B cell (primary cell): ENCODE measurements at regions not wholly inside any gene's neighbourhood (a gene's known extent, or its start where the extent isn't known, plus 50 kb on each side); places are given as distances from the start of the nearest gene placed in this dataset.

Experiments
- ATAC-seq: fragments of 200-7000 bp; cut with Tn5 transposase; one replicate; pipeline ENCODE4 v1.10.0; 2021; ENCODE audit warnings: low read depth, mild to moderate bottlenecking, moderate number of reproducible peaks, moderate library complexity
- CTCF ChIA-PET: fragments of 350-600 bp; sonication (Branson Sonifier 250); formaldehyde crosslinking; loops from one replicate; lab custom pipeline; 2021; ENCODE audit warnings: antibody characterized with exemption, inconsistent platforms; lab: Charles Lee
- POLR2A ChIA-PET: fragments of 350-600 bp; sonication (Branson Sonifier 250); formaldehyde crosslinking; loops from one replicate; lab custom pipeline; 2021; ENCODE audit warnings: antibody characterized with exemption; lab: Charles Lee
- DNase-seq: peaks from one replicate; pipeline ENCODE4 v3.0.0; 2013
- H2AFZ ChIP-seq: 2 replicates; pipeline ENCODE4 v1.6.1; 2012; ENCODE audit warnings: mild to moderate bottlenecking, low read depth, low read length; ENCODE audit not compliant: insufficient read depth, poor library complexity, severe bottlenecking
- H3K27ac ChIP-seq, 2 donors: 1 replicate in 1 of 2; 2 replicates in 1 of 2; pipeline ENCODE4 v1.5.1; 2012 to 2013; ENCODE audit warnings: low read length in 2 of 2, mild to moderate bottlenecking in 2 of 2, moderate library complexity in 1 of 2
- H3K27me3 ChIP-seq, 4 experiments: fragments of 200-600 bp in 1 of 4; sonication (generic) in 1 of 4; replicated peaks in 1 of 4; 1 replicate in 2 of 4; 2 replicates in 2 of 4; pipeline versions ENCODE4 v1.6.1 to v1.7.0; 2013 to 2016; ENCODE audit warnings: low read length in 3 of 4, mild to moderate bottlenecking in 2 of 4, mixed read lengths in 1 of 4, moderate library complexity in 1 of 4; ENCODE audit not compliant: insufficient read depth in 4 of 4, control insufficient read depth in 3 of 4; ENCODE audit errors: control extremely low read depth in 1 of 4
- H3K36me3 ChIP-seq, 2 experiments: replicated peaks in 1 of 2; 1 replicate in 1 of 2; 2 replicates in 1 of 2; pipeline versions ENCODE4 v1.6.1 to v1.7.1; 2013; ENCODE audit warnings: low read length in 1 of 2; ENCODE audit not compliant: insufficient read depth in 2 of 2, control insufficient read depth in 1 of 2; ENCODE audit errors: control extremely low read depth in 1 of 2, extremely low read depth in 1 of 2
- H3K4me1 ChIP-seq, 2 donors: fragments of 200-600 bp in 1 of 2; sonication (generic) in 1 of 2; 1 replicate in 1 of 2; 2 replicates in 1 of 2; pipeline versions ENCODE4 v1.5.1 to v1.6.1; 2013 to 2017; ENCODE audit warnings: low read length in 2 of 2; ENCODE audit not compliant: control insufficient read depth in 2 of 2, insufficient read depth in 2 of 2
- H3K4me2 ChIP-seq: replicated peaks from 2 replicates; pipeline ENCODE3; 2012; ENCODE audit warnings: mild to moderate bottlenecking, low read depth, low read length; ENCODE audit not compliant: poor library complexity, severe bottlenecking
- H3K4me3 ChIP-seq, 5 experiments: fragments of 200-600 bp in 1 of 5; sonication (generic) in 1 of 5; 1 replicate in 3 of 5; 2 replicates in 2 of 5; pipeline versions ENCODE4 v1.5.1 to v1.7.0; 2011 to 2016; ENCODE audit warnings: low read length in 4 of 5, mild to moderate bottlenecking in 4 of 5, low read depth in 2 of 5, control low read depth in 1 of 5, moderate library complexity in 1 of 5; ENCODE audit not compliant: insufficient read depth in 1 of 5; ENCODE audit errors: control extremely low read depth in 1 of 5, extremely low read depth in 1 of 5
- H3K79me2 ChIP-seq: fragments of 200-600 bp; sonication (generic); one replicate; pipeline ENCODE4 v1.6.0; 2016; ENCODE audit warnings: low read length; ENCODE audit not compliant: control insufficient read depth, insufficient read depth
- H3K9ac ChIP-seq: fragments of 200-600 bp; sonication (generic); 2 replicates; pipeline ENCODE4 v1.6.1; 2017; ENCODE audit warnings: mild to moderate bottlenecking, low read length, moderate library complexity
- H3K9me3 ChIP-seq, 3 donors: one replicate each; pipeline versions ENCODE4 v1.6.1 to v1.7.1; 2013; ENCODE audit warnings: low read length in 2 of 3; ENCODE audit not compliant: control insufficient read depth in 2 of 3, insufficient read depth in 1 of 3; ENCODE audit errors: control extremely low read depth in 1 of 3
- H4K20me1 ChIP-seq: 2 replicates; pipeline ENCODE4 v1.6.0; 2012; ENCODE audit warnings: mild to moderate bottlenecking, low read length; ENCODE audit not compliant: insufficient read depth, control insufficient read depth, poor library complexity, severe bottlenecking
- H3K27ac Mint-ChIP-seq: one replicate; pipeline ENCODE4 v1.8.0; 2021; ENCODE audit warnings: mixed read lengths
- H3K27me3 Mint-ChIP-seq: one replicate; pipeline ENCODE4 v1.8.0; 2021; ENCODE audit warnings: mixed read lengths
- H3K4me1 Mint-ChIP-seq: one replicate; pipeline ENCODE4 v1.8.0; 2021; ENCODE audit warnings: mixed read lengths
- H3K4me3 Mint-ChIP-seq: one replicate; pipeline ENCODE4 v1.8.0; 2021; ENCODE audit warnings: mixed read lengths
- H3K9me3 Mint-ChIP-seq: one replicate; pipeline ENCODE4 v1.8.0; 2022; ENCODE audit warnings: mixed read lengths; ENCODE audit not compliant: insufficient read depth
- CTCF ChIP-seq: fragments of 200-600 bp; IDR thresholded peaks from one replicate; pipeline ENCODE4 v1.8.0; 2022; ENCODE audit warnings: antibody characterized with exemption, mild to moderate bottlenecking
- EZH2 ChIP-seq: IDR thresholded peaks from 2 replicates; pipeline ENCODE4 v1.6.1; 2012; ENCODE audit warnings: borderline replicate concordance, low read depth, mild to moderate bottlenecking, moderate library complexity, low read length; ENCODE audit not compliant: insufficient read depth, poor library complexity, severe bottlenecking
- WGBS: methylation state at CpG from one replicate; pipeline ENCODE4 v1.1.5; 2013; ENCODE audit warnings: missing lambda C conversion rate; ENCODE audit not compliant: insufficient coverage; 5-methylcytosine and 5-hydroxymethylcytosine counted together
- intact Hi-C: fragments of 100-400 bp; cut with micrococcal nuclease; formaldehyde crosslinking; loops from one replicate; pipeline ENCODE4 v1.10.0; 2022

- H2AFZ ChIP-seq, result no peak overlapping the region
- 100% methylated on average over 1 of the region's 1 CpG for WGBS
These were observed 133.6 kb upstream of the C1QTNF7 start for GRCh38 chr4:15294202-15294601.

GRCh38 chr4:15294832-15295231 lies 133.0 kb upstream of the C1QTNF7 start:
- H3K27me3 Mint-ChIP-seq, result no peaks in the 10 kb centered on the region
- CTCF ChIA-PET, result no interaction called here
- no peak overlapping the region for H2AFZ ChIP-seq
- H3K36me3 ChIP-seq, result no peaks in the 10 kb centered on the region
- H3K9ac ChIP-seq, result no peak overlapping the region
- no peaks in the 10 kb centered on the region for H3K79me2 ChIP-seq
- no peak overlapping the region for H3K4me3 ChIP-seq
- H3K9me3 Mint-ChIP-seq, result no peaks in the 10 kb centered on the region
- DNase-seq (no peak), ATAC-seq (no peak)
- H3K27ac ChIP-seq, result no peak overlapping the region
- no peak overlapping the region for H3K27ac Mint-ChIP-seq
- POLR2A ChIA-PET, result no interaction called here
- intact Hi-C loops, result no loop called here
- H4K20me1 ChIP-seq, result no peaks in the 10 kb centered on the region
- no peaks in the 10 kb centered on the region for H3K4me1 ChIP-seq
- no peaks in the 10 kb centered on the region for H3K4me1 Mint-ChIP-seq
- H3K9me3 ChIP-seq, result no peaks in the 10 kb centered on the region
- WGBS, result no CpG with 5 or more reads among the region's 4 CpGs
- no peaks in the 10 kb centered on the region for H3K27me3 ChIP-seq
- no peak overlapping the region for H3K4me2 ChIP-seq
- no peak overlapping the region for H3K4me3 Mint-ChIP-seq
- TF ChIP-seq CTCF (no peak), EZH2 (no peak)

More at GRCh38 chr4:15294202-15294601, 133.6 kb upstream of the C1QTNF7 start:
- no peaks in the 10 kb centered on the region for H3K27me3 ChIP-seq
- H3K4me3 Mint-ChIP-seq, result no peak overlapping the region
- H3K79me2 ChIP-seq, result no peaks in the 10 kb centered on the region
- no peaks in the 10 kb centered on the region for H3K27me3 Mint-ChIP-seq
- H3K9me3 Mint-ChIP-seq, result no peaks in the 10 kb centered on the region
- H3K27ac ChIP-seq, result no peak overlapping the region
- no peaks in the 10 kb centered on the region for H4K20me1 ChIP-seq
- intact Hi-C loops, result no loop called here
- no peak overlapping the region for H3K4me3 ChIP-seq
- CTCF ChIA-PET, result no interaction called here
- ATAC-seq, result no peak
- H3K4me2 ChIP-seq, result no peak overlapping the region
- no peak for TF ChIP-seq CTCF
- no peak for TF ChIP-seq EZH2
- H3K36me3 ChIP-seq, result no peaks in the 10 kb centered on the region
- H3K9ac ChIP-seq, result no peak overlapping the region
- no peaks in the 10 kb centered on the region for H3K4me1 ChIP-seq
- DNase-seq, result no peak
- H3K27ac Mint-ChIP-seq, result no peak overlapping the region
- no peaks in the 10 kb centered on the region for H3K4me1 Mint-ChIP-seq
- no peaks in the 10 kb centered on the region for H3K9me3 ChIP-seq
- POLR2A ChIA-PET, result no interaction called here
